ENCODE measurements at regions not wholly inside any gene's neighbourhood (a gene's known extent, or its start where the extent isn't known, plus 50 kb on each side); places are given as distances from the start of the nearest gene placed in this dataset.

GRCh38 chr2:234594715-234595114 lies 97.8 kb upstream of the ARL4C start:
- no peak for DNase-seq (ENCODE audit: low spot score)

GRCh38 chr2:234593636-234594035 lies 96.8 kb upstream of the ARL4C start:
- no peak for DNase-seq (ENCODE audit: low spot score)

- no peak for DNase-seq (ENCODE audit: low spot score)
Measured at GRCh38 chr2:234592541-234592940, 95.7 kb upstream of the ARL4C start.

- DNase-seq (ENCODE audit: low spot score): no peak
Measured at GRCh38 chr2:234590076-234590475, 93.2 kb upstream of the ARL4C start.

GRCh38 chr2:234588054-234588430 lies 91.2 kb upstream of the ARL4C start:
- no peak for DNase-seq (ENCODE audit: low spot score)

- DNase-seq (ENCODE audit: low spot score): no peak
Measured at GRCh38 chr2:234587341-234588053, 90.6 kb upstream of the ARL4C start.

- DNase-seq (ENCODE audit: low spot score): no peak
Measured at GRCh38 chr2:234583331-234583730, 86.5 kb upstream of the ARL4C start.

- no peak for DNase-seq (ENCODE audit: low spot score)
Measured at GRCh38 chr2:234580686-234581085, 83.8 kb upstream of the ARL4C start.

- no peak for DNase-seq (ENCODE audit: low spot score)
Measured at GRCh38 chr2:234579231-234579962, 82.5 kb upstream of the ARL4C start.

- no peak for DNase-seq (ENCODE audit: low spot score)
Measured at GRCh38 chr2:234578389-234578788, 81.5 kb upstream of the ARL4C start.

- no peak for DNase-seq (ENCODE audit: low spot score)
Measured at GRCh38 chr2:234577191-234577590, 80.3 kb upstream of the ARL4C start.

GRCh38 chr2:234571620-234572407 lies 74.9 kb upstream of the ARL4C start:
- no peak for DNase-seq (ENCODE audit: low spot score)

GRCh38 chr2:234570476-234570875 lies 73.6 kb upstream of the ARL4C start:
- no peak for DNase-seq (ENCODE audit: low spot score)

GRCh38 chr2:234569776-234570430 lies 73.0 kb upstream of the ARL4C start:
- DNase-seq (ENCODE audit: low spot score): no peak

GRCh38 chr2:234566622-234567021 lies 69.7 kb upstream of the ARL4C start:
- DNase-seq (ENCODE audit: low spot score): no peak

- no peak for DNase-seq (ENCODE audit: low spot score)
Measured at GRCh38 chr2:234565842-234566619, 69.2 kb upstream of the ARL4C start.

- DNase-seq (ENCODE audit: low spot score): no peak
Measured at GRCh38 chr2:234565201-234565600, 68.3 kb upstream of the ARL4C start.

- DNase-seq (ENCODE audit: low spot score): no peak
Measured at GRCh38 chr2:234564699-234565098, 67.8 kb upstream of the ARL4C start.

GRCh38 chr2:234559609-234560008 lies 62.7 kb upstream of the ARL4C start:
- no peak for DNase-seq (ENCODE audit: low spot score)

- no peak for DNase-seq (ENCODE audit: low spot score)
Measured at GRCh38 chr2:234558642-234559041, 61.8 kb upstream of the ARL4C start.

GRCh38 chr2:234556848-234557573 lies 60.1 kb upstream of the ARL4C start:
- DNase-seq (ENCODE audit: low spot score): no peak

Measured in D341Med (cell line).